Ovary (tissue), 3 donors: ENCODE measurements at regions not wholly inside any gene's neighbourhood (a gene's known extent, or its start where the extent isn't known, plus 50 kb on each side); places are given as distances from the start of the nearest gene placed in this dataset.

Experiments used
- EP300 ChIP-seq: sonication (generic); formaldehyde crosslinking; IDR thresholded peaks from one replicate; pipeline ENCODE4 v1.6.1; 2017; ENCODE audit warnings: antibody characterized with exemption
- TF ChIP-seq, protein P1 (sequence below), 3 donors: fragments of 450-650 bp in 2 of 3; fragments of 200-600 bp in 1 of 3; IDR thresholded peaks; one replicate each; pipeline versions ENCODE4 v1.5.1 to v1.8.0; 2016 to 2022; ENCODE audit warnings: antibody characterized with exemption in 3 of 3, mild to moderate bottlenecking in 1 of 3
- donor health status: DM: no; HTN: no; CAD: no.

DNA sequence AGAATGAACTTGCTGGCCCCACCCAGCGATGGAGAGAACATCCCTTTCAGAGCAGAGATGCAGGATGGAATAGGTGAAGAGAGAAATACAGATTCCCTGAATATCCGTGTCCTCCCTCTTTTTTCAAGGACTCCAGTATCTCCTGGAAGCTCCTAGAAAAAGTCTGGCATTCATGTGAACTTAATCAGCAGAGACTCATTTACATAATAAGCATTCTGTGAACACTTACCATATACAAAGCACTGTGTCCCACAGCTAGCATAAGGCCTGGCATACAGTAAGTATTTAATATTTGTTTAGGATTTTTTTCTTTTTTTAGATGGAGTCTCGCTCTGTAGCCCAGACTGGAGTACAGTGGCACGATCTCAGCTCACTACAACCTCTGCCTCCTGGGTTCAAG is 208.5 kb upstream of the RPL38 start:
- TF ChIP-seq, protein P1, sequence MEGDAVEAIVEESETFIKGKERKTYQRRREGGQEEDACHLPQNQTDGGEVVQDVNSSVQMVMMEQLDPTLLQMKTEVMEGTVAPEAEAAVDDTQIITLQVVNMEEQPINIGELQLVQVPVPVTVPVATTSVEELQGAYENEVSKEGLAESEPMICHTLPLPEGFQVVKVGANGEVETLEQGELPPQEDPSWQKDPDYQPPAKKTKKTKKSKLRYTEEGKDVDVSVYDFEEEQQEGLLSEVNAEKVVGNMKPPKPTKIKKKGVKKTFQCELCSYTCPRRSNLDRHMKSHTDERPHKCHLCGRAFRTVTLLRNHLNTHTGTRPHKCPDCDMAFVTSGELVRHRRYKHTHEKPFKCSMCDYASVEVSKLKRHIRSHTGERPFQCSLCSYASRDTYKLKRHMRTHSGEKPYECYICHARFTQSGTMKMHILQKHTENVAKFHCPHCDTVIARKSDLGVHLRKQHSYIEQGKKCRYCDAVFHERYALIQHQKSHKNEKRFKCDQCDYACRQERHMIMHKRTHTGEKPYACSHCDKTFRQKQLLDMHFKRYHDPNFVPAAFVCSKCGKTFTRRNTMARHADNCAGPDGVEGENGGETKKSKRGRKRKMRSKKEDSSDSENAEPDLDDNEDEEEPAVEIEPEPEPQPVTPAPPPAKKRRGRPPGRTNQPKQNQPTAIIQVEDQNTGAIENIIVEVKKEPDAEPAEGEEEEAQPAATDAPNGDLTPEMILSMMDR (IDR thresholded peaks at IDR 0.05) = no peak
- TF ChIP-seq EP300 = no peak
